Psoas muscle (tissue), 7 donors: ENCODE measurements at regions not wholly inside any gene's neighbourhood (a gene's known extent, or its start where the extent isn't known, plus 50 kb on each side); places are given as distances from the start of the nearest gene placed in this dataset.

Experiments
- ATAC-seq, 4 donors: fragments of 200-7000 bp; cut with Tn5 transposase; one replicate each; pipeline ENCODE4 v1.9.1; 2020; ENCODE audit warnings: moderate library complexity in 3 of 4, mild to moderate bottlenecking in 2 of 4
- DNase-seq, 2 donors: peaks; one replicate each; pipeline ENCODE4 v3.0.0-alpha.2; 2020
- H3K27ac ChIP-seq: fragments of 200-600 bp; one replicate; pipeline ENCODE4 v1.8.0; 2022
- H3K27me3 ChIP-seq, 3 donors: fragments of 200-600 bp in 1 of 3; one replicate each; pipeline versions ENCODE4 v1.6.1 to v1.8.0; 2013 to 2022; ENCODE audit warnings: low read length in 2 of 3, mild to moderate bottlenecking in 2 of 3, moderate library complexity in 1 of 3; ENCODE audit not compliant: insufficient read depth in 3 of 3
- H3K36me3 ChIP-seq, 2 donors: fragments of 200-600 bp in 1 of 2; one replicate each; pipeline versions ENCODE4 v1.6.1 to v1.8.0; 2013 to 2022; ENCODE audit warnings: low read depth in 1 of 2, mild to moderate bottlenecking in 1 of 2, moderate library complexity in 1 of 2; ENCODE audit not compliant: insufficient read depth in 1 of 2
- H3K4me1 ChIP-seq: fragments of 200-600 bp; one replicate; pipeline ENCODE4 v1.8.0; 2022
- H3K4me3 ChIP-seq: fragments of 200-600 bp; one replicate; pipeline ENCODE4 v1.8.0; 2022; ENCODE audit warnings: mild to moderate bottlenecking
- H3K9me3 ChIP-seq: fragments of 200-600 bp; one replicate; pipeline ENCODE4 v1.8.0; 2022
- CTCF ChIP-seq: fragments of 200-600 bp; IDR thresholded peaks from one replicate; pipeline ENCODE4 v1.8.0; 2022; ENCODE audit warnings: antibody characterized with exemption
- WGBS, 3 donors: extraction: QIAGEN DNeasy Blood & Tissue Kit; methylation state at CpG; one replicate each; pipeline versions ENCODE4 v1.1.6 to v1.1.7; 2013; 5-methylcytosine and 5-hydroxymethylcytosine counted together
- intact Hi-C, 2 donors: fragments of 100-400 bp; cut with DNase I; formaldehyde crosslinking; loops; one replicate each; pipeline versions ENCODE4 v1.11.0 to v1.14.2; 2022
- donor health status: healthy with polysubstance abuse.
- donor health status: DM: no; HTN: no; CAD: no; lungs with moderate emphysema.
- donor health status: Bipolar disorder and iron deficiency.
- donor health status: healthy.
- donor health status: DM: yes; HTN: yes; CAD: no.
- donor health status: DM: no; HTN: no; CAD: no.
- donor health status: DM: yes; HTN: yes; CAD: no.

- ATAC-seq (no peak), DNase-seq (no peak)
- intact Hi-C loops: no loop called here
- Histone ChIP-seq H3K4me1 (no peaks in the 10 kb centered on the region), H3K36me3 (no peaks in the 10 kb centered on the region), H3K4me3 (no peak overlapping the region), H3K27me3 (no peaks in the 10 kb centered on the region), H3K9me3 (no peaks in the 10 kb centered on the region), H3K27ac (no peak overlapping the region)
- 68 to 85% (median 80%) methylated on average over 2 of the region's 2 CpGs for WGBS, 3 donors
- TF ChIP-seq CTCF: no peak
Observed at GRCh38 chr9:28166179-28166578, 592.9 kb upstream of the C9orf72 start.

GRCh38 chr9:28177142-28177541, 603.9 kb upstream of the C9orf72 start:
- no peaks in the 10 kb centered on the region for H3K27me3 ChIP-seq
- 85 to 92% (median 88%) methylated on average over 2 of the region's 2 CpGs for WGBS, 3 donors
- no peaks in the 10 kb centered on the region for H3K9me3 ChIP-seq
- TF ChIP-seq CTCF: no peak
- no peaks in the 10 kb centered on the region for H3K36me3 ChIP-seq
- no peak overlapping the region for H3K4me3 ChIP-seq
- ATAC-seq: no peak
- DNase-seq: no peak
- H3K27ac ChIP-seq: no peak overlapping the region
- H3K4me1 ChIP-seq: no peaks in the 10 kb centered on the region
- intact Hi-C loops: no loop called here

- WGBS, 3 donors: 88 to 92% (median 89%) methylated on average over 4 of the region's 4 CpGs
- no peaks in the 10 kb centered on the region for H3K9me3 ChIP-seq
- intact Hi-C loops: no loop called here
Observed at GRCh38 chr9:28177925-28178324, 604.6 kb upstream of the C9orf72 start.

GRCh38 chr9:28179893-28180292, 606.6 kb upstream of the C9orf72 start:
- no peak for TF ChIP-seq CTCF
- Histone ChIP-seq H3K4me1 (no peaks in the 10 kb centered on the region), H3K36me3 (no peaks in the 10 kb centered on the region), H3K9me3 (no peaks in the 10 kb centered on the region), H3K27me3 (no peaks in the 10 kb centered on the region), H3K27ac (no peak overlapping the region), H3K4me3 (no peak overlapping the region)
- no peak for ATAC-seq
- WGBS, 3 donors: 64 to 67% (median 66%) methylated on average over 2 of the region's 2 CpGs
- intact Hi-C loops: no loop called here
- no peak for DNase-seq

More at GRCh38 chr9:28177925-28178324, 604.6 kb upstream of the C9orf72 start:
- DNase-seq: no peak
- H3K27me3 ChIP-seq: no peaks in the 10 kb centered on the region
- H3K27ac ChIP-seq: no peak overlapping the region
- TF ChIP-seq CTCF: no peak
- no peaks in the 10 kb centered on the region for H3K36me3 ChIP-seq
- no peaks in the 10 kb centered on the region for H3K4me1 ChIP-seq
- no peak overlapping the region for H3K4me3 ChIP-seq
- ATAC-seq: no peak

GRCh38 chr9:28190981-28191380, 617.7 kb upstream of the C9orf72 start:
- no peak overlapping the region for H3K4me3 ChIP-seq
- 74 to 80% (median 75%) methylated on average over 2 of the region's 2 CpGs for WGBS, 3 donors
- no peak for TF ChIP-seq CTCF
- no peaks in the 10 kb centered on the region for H3K4me1 ChIP-seq
- ATAC-seq (no peak), DNase-seq (no peak)
- no peaks in the 10 kb centered on the region for H3K9me3 ChIP-seq
- intact Hi-C loops: no loop called here
- no peaks in the 10 kb centered on the region for H3K27me3 ChIP-seq
- H3K27ac ChIP-seq: no peak overlapping the region
- H3K36me3 ChIP-seq: no peaks in the 10 kb centered on the region
